ENCODE measurements at regions not wholly inside any gene's neighbourhood (a gene's known extent, or its start where the extent isn't known, plus 50 kb on each side); places are given as distances from the start of the nearest gene placed in this dataset.

GRCh38 chr3:159448902-159449301, 539.7 kb upstream of the IL12A start:
- ATAC-seq (no peak), DNase-seq (no peak)
- H3K4me1 ChIP-seq = no peaks in the 10 kb centered on the region
- TF ChIP-seq CTCF (IDR thresholded peaks at IDR 0.05) = no peak
- intact Hi-C loops (cut with DNase I) = no loop called here
- H3K9me3 ChIP-seq = no peaks in the 10 kb centered on the region
- H3K27me3 ChIP-seq (ENCODE audit: low read depth) = no peaks in the 10 kb centered on the region
- no peak overlapping the region for H3K27ac ChIP-seq
- H3K4me3 ChIP-seq = no peak overlapping the region
- H3K36me3 ChIP-seq = no peaks in the 10 kb centered on the region

- Histone ChIP-seq H3K9me3 (no peaks in the 10 kb centered on the region), H3K27ac (no peak overlapping the region), H3K27me3 (ENCODE audit: low read depth) (no peaks in the 10 kb centered on the region), H3K36me3 (no peaks in the 10 kb centered on the region), H3K4me3 (no peak overlapping the region), H3K4me1 (no peaks in the 10 kb centered on the region)
- intact Hi-C loops (cut with DNase I) = no loop called here
- DNase-seq (no peak), ATAC-seq (peak in 1 of 2 donors; percentile 46)
- TF ChIP-seq CTCF (IDR thresholded peaks at IDR 0.05) = no peak
Observed at GRCh38 chr3:159451067-159451466, 537.6 kb upstream of the IL12A start.

GRCh38 chr3:159451482-159451881, 537.2 kb upstream of the IL12A start:
- ATAC-seq (no peak), DNase-seq (no peak)
- Histone ChIP-seq H3K27me3 (ENCODE audit: low read depth) (no peaks in the 10 kb centered on the region), H3K36me3 (no peaks in the 10 kb centered on the region), H3K4me1 (no peaks in the 10 kb centered on the region), H3K4me3 (no peak overlapping the region), H3K27ac (no peak overlapping the region), H3K9me3 (no peaks in the 10 kb centered on the region)
- no peak for TF ChIP-seq CTCF (IDR thresholded peaks at IDR 0.05)
- intact Hi-C loops (cut with DNase I) = no loop called here

- no peaks in the 10 kb centered on the region for H3K36me3 ChIP-seq
- no peak for ATAC-seq
- intact Hi-C loops (cut with DNase I) = no loop called here
Observed at GRCh38 chr3:159453036-159453435, 535.6 kb upstream of the IL12A start.

GRCh38 chr3:159453945-159454344, 534.7 kb upstream of the IL12A start:
- H3K27ac ChIP-seq = no peak overlapping the region
- DNase-seq = no peak
- H3K4me3 ChIP-seq = no peak overlapping the region
- no peaks in the 10 kb centered on the region for H3K4me1 ChIP-seq
- intact Hi-C loops (cut with DNase I) = no loop called here
- no peak for ATAC-seq
- no peaks in the 10 kb centered on the region for H3K36me3 ChIP-seq
- no peaks in the 10 kb centered on the region for H3K9me3 ChIP-seq
- no peaks in the 10 kb centered on the region for H3K27me3 ChIP-seq (ENCODE audit: low read depth)
- TF ChIP-seq CTCF (IDR thresholded peaks at IDR 0.05) = no peak

More at GRCh38 chr3:159453036-159453435, 535.6 kb upstream of the IL12A start:
- TF ChIP-seq CTCF (IDR thresholded peaks at IDR 0.05) = no peak
- no peaks in the 10 kb centered on the region for H3K4me1 ChIP-seq
- H3K9me3 ChIP-seq = no peaks in the 10 kb centered on the region
- no peak overlapping the region for H3K27ac ChIP-seq
- DNase-seq = no peak
- H3K27me3 ChIP-seq (ENCODE audit: low read depth) = no peaks in the 10 kb centered on the region
- H3K4me3 ChIP-seq = no peak overlapping the region

DNA sequence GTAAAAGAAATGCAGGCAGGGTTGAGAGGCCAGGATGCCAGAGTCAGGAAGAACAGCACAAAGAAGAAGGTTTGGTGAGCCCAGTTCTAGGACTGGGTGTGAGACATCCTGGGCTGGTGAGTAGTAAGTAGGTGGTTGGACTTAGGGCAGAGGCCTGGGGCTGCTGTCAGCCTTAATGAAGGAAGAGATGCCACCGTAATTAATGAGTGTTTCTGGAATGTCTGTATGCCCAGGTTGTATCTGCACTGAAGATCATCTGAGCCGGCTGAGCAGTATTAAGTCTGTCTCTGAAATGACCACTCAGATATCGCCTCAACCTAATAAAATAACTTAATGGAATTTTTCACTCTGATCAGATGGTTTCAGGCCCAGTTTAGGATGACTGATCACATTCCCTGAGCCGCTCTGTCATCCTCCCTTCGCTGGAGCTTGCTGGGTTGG, 532.9 kb upstream of the IL12A start:
- no peaks in the 10 kb centered on the region for H3K9me3 ChIP-seq
- intact Hi-C loops (cut with DNase I) = no loop called here
- no peaks in the 10 kb centered on the region for H3K27me3 ChIP-seq (ENCODE audit: low read depth)
- H3K4me3 ChIP-seq = no peak overlapping the region
- ATAC-seq (no peak), DNase-seq (no peak)
- no peak overlapping the region for H3K27ac ChIP-seq
- no peak for TF ChIP-seq CTCF (IDR thresholded peaks at IDR 0.05)
- no peaks in the 10 kb centered on the region for H3K4me1 ChIP-seq
- no peaks in the 10 kb centered on the region for H3K36me3 ChIP-seq
